Amygdala (tissue), 56 donors: ENCODE measurements at regions not wholly inside any gene's neighbourhood (a gene's known extent, or its start where the extent isn't known, plus 50 kb on each side); places are given as distances from the start of the nearest gene placed in this dataset.

Source experiments
- DNase-seq, 56 donors: peaks; one replicate each; lab custom pipeline; 2025; lab: John Stamatoyannopoulos, UW

DNA sequence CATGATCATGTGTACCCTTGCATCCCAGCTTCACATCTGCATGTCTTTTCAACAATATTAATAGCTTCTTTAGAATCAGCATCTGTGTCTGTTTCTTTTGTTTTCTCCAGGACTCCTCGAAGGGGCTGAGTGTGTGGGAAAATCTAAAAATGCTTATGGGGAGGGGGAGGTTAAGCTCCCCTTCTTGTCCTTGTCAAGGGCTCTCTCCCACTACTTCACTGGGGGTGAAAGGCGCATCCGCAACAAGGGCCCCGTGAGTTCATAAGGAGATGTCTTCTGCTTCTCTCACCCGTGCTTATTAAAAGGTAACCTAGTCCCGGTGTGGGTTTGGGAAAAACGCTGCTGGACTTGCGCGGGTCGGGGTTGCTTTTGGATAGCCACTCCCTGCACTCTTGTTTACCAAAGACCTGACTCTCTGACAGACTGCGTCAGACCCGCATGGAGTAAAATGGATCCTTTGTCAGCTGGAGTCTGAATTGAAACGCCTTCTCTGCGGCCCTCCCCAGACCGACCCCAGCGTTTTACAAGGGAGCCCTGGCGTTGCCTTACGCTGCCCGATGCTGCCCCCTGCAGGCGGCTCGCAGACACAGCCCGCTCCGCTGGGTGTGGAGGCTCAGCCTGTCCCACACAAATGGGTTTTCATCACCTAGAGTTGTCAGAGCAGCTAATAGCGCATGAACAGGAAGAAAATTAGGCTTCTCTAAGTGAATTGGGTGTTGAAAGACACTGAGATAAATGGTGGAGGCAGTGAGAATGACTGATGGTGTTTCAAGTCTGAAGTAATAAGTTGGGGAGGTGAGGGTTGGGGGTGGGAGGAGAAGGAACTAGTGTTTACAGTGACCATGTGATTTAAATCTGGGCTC lies 53.8 kb downstream of the IER5 start:
- DNase-seq: peak; percentile 46 to 95 (median 82)

DNA sequence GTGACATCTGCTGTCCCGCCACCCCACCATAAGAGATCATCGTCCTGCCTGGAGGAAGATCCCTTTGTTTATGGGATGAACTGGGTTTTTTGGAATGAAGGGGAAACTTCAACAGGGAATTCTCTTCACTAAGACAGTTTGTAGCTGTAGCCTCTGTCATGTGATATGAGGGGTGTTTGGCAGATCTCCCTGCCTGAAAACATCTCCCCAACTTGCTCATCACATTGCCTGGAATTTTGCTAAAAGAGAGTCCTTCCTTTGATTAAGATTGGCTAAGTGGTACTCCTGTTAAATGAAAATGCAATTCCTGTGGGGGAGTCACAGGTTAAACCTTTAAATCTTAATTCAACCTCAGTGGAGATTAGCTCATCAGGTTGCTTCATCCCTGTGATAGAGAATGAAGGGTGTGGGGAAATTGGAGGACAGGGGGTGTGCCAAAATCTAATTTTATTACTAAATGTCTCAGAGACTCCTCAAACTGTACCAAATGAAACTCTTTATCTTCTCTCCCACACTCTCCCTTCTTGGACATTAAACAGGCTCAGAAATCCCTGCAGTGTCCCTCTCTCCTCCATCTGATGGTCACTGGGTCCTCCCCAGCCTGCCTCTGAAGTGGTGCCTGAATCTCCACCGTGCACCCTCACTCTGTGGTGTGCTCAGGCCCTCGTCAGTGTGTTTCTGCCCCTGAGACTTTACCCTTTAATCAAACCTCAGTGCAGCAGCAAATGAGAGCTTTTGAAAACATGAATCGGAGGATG lies 54.8 kb downstream of the IER5 start:
- DNase-seq: no peak

- no peak for DNase-seq
These were observed 55.7 kb downstream of the IER5 start for GRCh38 chr1:181144238-181144637.

DNA sequence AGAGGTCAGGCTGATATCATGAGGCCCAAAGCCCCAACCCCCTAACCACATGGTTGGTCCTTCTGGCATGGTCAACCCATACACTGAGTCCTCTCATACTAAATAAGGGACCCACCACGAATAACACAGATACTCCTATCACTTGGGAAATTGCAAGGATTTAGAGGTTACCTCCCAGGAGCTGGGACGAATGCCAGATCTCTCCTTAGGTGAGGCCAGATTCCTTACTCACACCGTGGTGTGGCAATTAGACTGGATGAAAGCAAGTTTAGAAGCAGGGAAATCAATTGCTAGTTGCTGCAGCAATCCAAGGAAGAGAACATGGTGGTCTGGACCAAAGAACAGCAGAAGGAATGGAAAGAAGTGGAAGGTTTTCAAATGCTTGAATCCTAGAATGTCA lies 60.1 kb downstream of the IER5 start:
- DNase-seq: no peak

DNA sequence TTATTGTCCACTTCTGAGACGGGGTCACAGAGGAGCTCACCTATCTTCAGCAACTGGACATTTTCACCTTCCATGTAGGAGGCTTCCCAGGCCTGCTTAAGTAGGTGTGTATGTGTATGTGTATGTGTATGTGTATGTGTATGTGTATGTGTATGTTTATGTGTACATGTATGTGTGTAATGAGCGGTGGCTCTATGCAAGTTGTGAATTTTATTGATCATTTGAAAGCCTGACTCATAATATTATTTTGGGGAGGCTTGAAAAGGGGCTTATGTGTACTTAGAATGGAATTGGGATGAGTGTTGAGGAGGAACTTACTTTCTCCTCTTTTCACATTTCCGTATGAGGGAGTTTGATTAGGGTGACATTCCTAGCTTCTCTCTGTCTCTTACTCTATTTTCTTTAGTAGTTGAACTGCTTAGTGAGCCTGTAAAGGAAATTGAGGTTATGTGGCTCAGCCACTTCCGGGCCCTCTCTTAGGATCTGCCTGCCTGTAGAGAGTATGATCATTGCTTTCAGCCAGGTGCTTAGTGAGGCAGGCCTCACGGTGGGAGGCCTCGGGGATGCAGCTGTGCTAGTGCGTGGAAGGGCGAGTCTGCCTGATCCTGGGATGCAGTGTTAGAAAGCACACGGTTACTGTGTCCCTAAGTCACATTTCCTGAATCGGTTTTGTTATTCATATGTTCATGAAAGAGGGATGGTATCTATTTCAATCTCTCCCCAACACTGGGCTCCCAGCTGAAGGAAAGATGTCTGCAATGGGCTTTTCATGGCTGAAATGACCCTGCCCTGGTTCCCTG lies 61.0 kb downstream of the IER5 start:
- no peak for DNase-seq

DNA sequence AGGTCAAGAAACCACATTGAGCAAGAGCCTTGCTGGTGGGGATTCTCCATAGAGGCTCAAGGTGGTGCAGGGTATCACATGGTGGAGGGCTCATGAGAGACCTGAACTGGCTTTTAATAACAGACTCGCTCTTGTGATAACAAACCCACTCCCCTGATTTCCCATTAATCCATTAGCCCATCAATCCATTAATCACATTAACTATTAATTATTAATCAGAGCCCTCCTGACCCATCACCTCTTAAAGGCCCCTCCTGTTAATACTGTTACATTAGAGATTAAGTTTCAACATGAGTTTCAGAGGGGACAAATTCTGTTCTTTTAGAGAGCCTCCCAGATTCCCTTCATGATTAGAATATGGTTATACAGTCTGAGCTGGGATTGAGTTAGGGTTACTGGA lies 61.8 kb downstream of the IER5 start:
- no peak for DNase-seq

GRCh38 chr1:181150842-181151241 lies 62.3 kb downstream of the IER5 start:
- no peak for DNase-seq

GRCh38 chr1:181151378-181152326 lies 63.2 kb downstream of the IER5 start:
- no peak for DNase-seq

DNA sequence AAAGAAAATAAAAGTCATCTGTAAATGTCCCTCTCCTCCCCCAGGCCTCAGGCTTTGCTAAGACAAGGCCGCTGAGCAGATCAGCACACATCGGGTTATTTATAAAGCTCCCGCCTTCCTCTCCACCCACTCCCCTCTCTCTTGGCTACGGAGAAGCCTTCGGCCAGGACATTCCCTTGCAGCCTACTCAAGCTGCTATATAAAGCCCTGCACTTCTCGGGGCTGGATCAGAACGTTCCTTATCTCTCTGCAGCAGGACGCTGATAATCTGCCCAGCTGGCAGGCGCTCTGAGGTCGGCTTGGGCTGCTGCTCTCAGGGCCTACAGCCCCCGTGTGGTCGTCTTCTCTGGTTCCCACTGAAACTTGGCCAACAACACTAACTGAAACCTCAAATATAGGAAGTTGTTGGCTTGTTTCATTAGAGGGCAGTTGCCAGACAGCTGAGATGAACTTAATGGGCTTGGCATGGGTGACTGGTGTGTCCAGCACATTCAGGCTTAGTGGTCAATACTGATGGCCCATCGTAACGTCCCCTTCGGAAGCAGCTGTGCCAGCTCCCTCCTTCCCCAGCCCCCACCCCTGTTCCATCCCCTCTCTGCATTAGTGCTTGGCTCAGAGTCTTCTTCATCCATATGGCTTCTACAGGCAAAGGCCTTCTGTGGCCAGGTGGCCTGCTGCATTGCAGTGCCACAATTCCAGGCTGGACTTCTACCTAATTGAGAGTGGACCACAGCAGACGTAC lies 64.6 kb downstream of the IER5 start:
- peak in 27 of 56 donors; percentile 12 to 68 (median 34) for DNase-seq

- DNase-seq: no peak
These were observed 65.1 kb downstream of the IER5 start for GRCh38 chr1:181153634-181153961.

DNA sequence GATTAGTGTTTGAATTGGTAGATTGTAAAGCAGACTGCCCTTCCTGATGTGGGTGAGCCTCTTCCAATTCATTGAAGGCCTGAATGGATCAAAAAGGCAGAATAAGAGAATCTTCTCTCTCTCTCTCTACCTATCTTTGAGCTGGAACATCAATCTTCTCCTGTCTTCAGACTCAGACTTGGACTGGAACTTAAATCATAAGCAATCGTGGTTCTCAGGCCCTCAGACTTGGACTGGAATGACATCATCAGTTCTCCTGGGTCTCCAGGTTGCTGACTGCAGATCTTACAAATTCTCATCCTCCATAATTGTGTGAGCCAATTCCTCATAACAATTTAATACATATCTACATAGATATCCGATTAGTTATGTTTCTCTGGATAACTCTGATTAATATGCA lies 66.8 kb downstream of the IER5 start:
- DNase-seq: no peak

GRCh38 chr1:181159451-181160140 lies 71.1 kb downstream of the IER5 start:
- DNase-seq: no peak

- no peak for DNase-seq
These were observed 71.8 kb downstream of the IER5 start for GRCh38 chr1:181160322-181160721.

GRCh38 chr1:181160998-181161870 lies 72.7 kb downstream of the IER5 start:
- DNase-seq: no peak

GRCh38 chr1:181163662-181164061 lies 75.2 kb downstream of the IER5 start:
- DNase-seq: no peak

- peak in 42 of 56 donors; percentile 4 to 85 (median 26) for DNase-seq
These were observed 78.1 kb downstream of the IER5 start for GRCh38 chr1:181166377-181167196.
